Loucy (cell line): ENCODE measurements at regions not wholly inside any gene's neighbourhood (a gene's known extent, or its start where the extent isn't known, plus 50 kb on each side); places are given as distances from the start of the nearest gene placed in this dataset.

ENCODE experiments used
- EZH2phosphoT487 ChIP-seq: fragments of 200-600 bp; IDR thresholded peaks from 2 replicates; pipeline ENCODE4 v1.6.1; 2018; ENCODE audit warnings: antibody characterized with exemption, mild to moderate bottlenecking, moderate library complexity, borderline replicate concordance
- TF ChIP-seq, protein P1 (sequence below): fragments of 200-600 bp; sonication (generic); conservative IDR thresholded peaks from 2 replicates; pipeline ENCODE4 v1.5.1; 2014; ENCODE audit warnings: mild to moderate bottlenecking, antibody characterized with exemption, low read length

GRCh38 chr18:51659781-51660180 is 462.3 kb upstream of the MEX3C start:
- TF ChIP-seq, protein P1, sequence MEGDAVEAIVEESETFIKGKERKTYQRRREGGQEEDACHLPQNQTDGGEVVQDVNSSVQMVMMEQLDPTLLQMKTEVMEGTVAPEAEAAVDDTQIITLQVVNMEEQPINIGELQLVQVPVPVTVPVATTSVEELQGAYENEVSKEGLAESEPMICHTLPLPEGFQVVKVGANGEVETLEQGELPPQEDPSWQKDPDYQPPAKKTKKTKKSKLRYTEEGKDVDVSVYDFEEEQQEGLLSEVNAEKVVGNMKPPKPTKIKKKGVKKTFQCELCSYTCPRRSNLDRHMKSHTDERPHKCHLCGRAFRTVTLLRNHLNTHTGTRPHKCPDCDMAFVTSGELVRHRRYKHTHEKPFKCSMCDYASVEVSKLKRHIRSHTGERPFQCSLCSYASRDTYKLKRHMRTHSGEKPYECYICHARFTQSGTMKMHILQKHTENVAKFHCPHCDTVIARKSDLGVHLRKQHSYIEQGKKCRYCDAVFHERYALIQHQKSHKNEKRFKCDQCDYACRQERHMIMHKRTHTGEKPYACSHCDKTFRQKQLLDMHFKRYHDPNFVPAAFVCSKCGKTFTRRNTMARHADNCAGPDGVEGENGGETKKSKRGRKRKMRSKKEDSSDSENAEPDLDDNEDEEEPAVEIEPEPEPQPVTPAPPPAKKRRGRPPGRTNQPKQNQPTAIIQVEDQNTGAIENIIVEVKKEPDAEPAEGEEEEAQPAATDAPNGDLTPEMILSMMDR, result no peak
- no peak for TF ChIP-seq EZH2phosphoT487
